ENCODE measurements at regions not wholly inside any gene's neighbourhood (a gene's known extent, or its start where the extent isn't known, plus 50 kb on each side); places are given as distances from the start of the nearest gene placed in this dataset.

DNA sequence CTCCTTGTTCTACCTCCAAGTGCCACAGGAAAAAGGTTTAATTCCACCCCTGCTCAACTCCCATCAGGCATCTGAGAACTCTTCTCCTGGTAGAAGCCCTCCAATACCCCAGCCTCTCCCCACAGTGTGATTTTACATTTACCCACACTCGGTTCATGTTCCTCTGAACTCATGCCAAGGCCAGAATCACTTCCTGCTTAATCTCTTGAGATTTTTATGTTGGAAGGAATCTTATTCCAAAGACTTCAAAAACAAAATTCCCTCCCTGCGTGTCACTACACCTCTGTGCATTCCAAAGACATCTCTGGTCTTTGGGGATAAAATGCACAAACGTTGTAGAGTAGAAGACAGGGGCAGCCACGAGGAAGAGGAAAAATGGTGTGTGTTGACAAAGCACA lies 186.8 kb downstream of the ACTL7B start:
- ATAC-seq (no peak), DNase-seq (no peak)
- intact Hi-C loops (cut with micrococcal nuclease): no loop called here
- no peaks in the 10 kb centered on the region for H3K79me2 ChIP-seq (ENCODE audit: low read length)
- H3K9me3 ChIP-seq (ENCODE audit: low read length): no peaks in the 10 kb centered on the region
- H4K20me1 ChIP-seq (ENCODE audit: low read length): no peaks in the 10 kb centered on the region
- H3K9me2 ChIP-seq (replicated peaks; ENCODE audit: low read length): no peaks in the 10 kb centered on the region
- H3K27me3 ChIP-seq (ENCODE audit: low read length): no peaks in the 10 kb centered on the region
- no peaks in the 10 kb centered on the region for H3K36me3 ChIP-seq (ENCODE audit: low read depth, low read length)
- no peak overlapping the region for H3K4me2 ChIP-seq (ENCODE audit: low read length)
- no TSS peak for BruUV-seq (replicated peaks)
- no peak overlapping the region for H3K27ac ChIP-seq (ENCODE audit: low read length)
- TF ChIP-seq EZH2 (IDR thresholded peaks at IDR 0.05; ENCODE audit: low read length, unreplicated experiment) (no peak), EZH2phosphoT487 (IDR thresholded peaks at IDR 0.05; ENCODE audit: borderline replicate concordance, low read length) (no peak)
- TF ChIP-seq, protein P1, sequence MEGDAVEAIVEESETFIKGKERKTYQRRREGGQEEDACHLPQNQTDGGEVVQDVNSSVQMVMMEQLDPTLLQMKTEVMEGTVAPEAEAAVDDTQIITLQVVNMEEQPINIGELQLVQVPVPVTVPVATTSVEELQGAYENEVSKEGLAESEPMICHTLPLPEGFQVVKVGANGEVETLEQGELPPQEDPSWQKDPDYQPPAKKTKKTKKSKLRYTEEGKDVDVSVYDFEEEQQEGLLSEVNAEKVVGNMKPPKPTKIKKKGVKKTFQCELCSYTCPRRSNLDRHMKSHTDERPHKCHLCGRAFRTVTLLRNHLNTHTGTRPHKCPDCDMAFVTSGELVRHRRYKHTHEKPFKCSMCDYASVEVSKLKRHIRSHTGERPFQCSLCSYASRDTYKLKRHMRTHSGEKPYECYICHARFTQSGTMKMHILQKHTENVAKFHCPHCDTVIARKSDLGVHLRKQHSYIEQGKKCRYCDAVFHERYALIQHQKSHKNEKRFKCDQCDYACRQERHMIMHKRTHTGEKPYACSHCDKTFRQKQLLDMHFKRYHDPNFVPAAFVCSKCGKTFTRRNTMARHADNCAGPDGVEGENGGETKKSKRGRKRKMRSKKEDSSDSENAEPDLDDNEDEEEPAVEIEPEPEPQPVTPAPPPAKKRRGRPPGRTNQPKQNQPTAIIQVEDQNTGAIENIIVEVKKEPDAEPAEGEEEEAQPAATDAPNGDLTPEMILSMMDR (conservative IDR thresholded peaks at IDR 0.05; ENCODE audit: low read depth, low read length): no peak
- no peak overlapping the region for H2AFZ ChIP-seq (ENCODE audit: low read length)
- no peak overlapping the region for H3K4me3 ChIP-seq (ENCODE audit: low read length)
- no peak overlapping the region for H3K9ac ChIP-seq (ENCODE audit: low read length)
- ChIA-PET CTCF (no interaction called here), POLR2A (ENCODE audit: unreplicated experiment) (no interaction called here)
- no peaks in the 10 kb centered on the region for H3F3A ChIP-seq (ENCODE audit: low read length, unreplicated experiment)
- H3K4me1 ChIP-seq (ENCODE audit: insufficient read depth, low read length): peaks cover 20% of the 10 kb centered on the region

DNA sequence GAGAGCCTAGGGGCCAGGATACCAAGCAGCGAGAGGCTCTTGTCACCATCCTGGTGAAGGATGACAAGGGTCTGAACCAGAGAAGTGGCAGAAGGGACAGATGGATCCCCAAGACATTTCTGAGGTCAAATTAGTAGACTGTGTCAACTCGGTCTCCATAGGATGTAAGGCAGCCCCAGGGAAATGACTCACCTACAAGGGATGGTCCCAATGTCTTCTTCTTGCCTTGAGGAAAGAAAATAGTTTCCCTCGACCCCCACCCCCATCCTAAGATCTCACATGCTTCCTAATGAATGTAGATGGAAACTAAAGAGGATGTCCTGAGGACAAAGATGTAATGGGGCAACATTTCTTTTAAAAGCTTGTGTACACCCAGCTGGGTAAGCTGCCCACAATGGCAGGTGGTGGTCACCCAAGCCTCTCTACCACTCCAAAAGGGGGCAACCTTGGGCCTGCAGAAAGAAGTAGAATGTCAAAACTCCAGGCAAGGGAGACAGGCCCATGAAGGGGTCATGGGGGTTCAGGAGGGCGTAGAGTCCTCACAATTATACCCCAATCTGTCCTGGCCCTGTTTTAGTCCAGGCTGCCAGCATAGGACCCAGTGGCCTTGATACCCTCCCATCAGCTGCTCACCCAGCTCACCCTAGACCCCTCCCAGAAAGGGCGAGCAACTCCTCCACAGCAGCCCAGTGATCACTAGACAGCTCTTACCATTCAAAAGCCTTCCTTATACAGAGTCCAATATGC lies 187.4 kb downstream of the ACTL7B start:
- no peaks in the 10 kb centered on the region for H3K9me3 ChIP-seq (ENCODE audit: low read length)
- BruUV-seq (replicated peaks): no TSS peak
- CTCF ChIA-PET: no interaction called here
- H4K20me1 ChIP-seq (ENCODE audit: low read length): no peaks in the 10 kb centered on the region
- no peak overlapping the region for H3K4me3 ChIP-seq (ENCODE audit: low read length)
- H3K9me2 ChIP-seq (replicated peaks; ENCODE audit: low read length): no peaks in the 10 kb centered on the region
- no peak for DNase-seq
- H3K27me3 ChIP-seq (ENCODE audit: low read length): no peaks in the 10 kb centered on the region
- peaks cover 22% of the 10 kb centered on the region for H3K4me1 ChIP-seq (ENCODE audit: insufficient read depth, low read length)
- H3K27ac ChIP-seq (ENCODE audit: low read length): no peak overlapping the region
- no peak for ATAC-seq
- TF ChIP-seq, protein P1 (conservative IDR thresholded peaks at IDR 0.05; ENCODE audit: low read depth, low read length): no peak
- TF ChIP-seq EZH2phosphoT487 (IDR thresholded peaks at IDR 0.05; ENCODE audit: borderline replicate concordance, low read length): no peak
- TF ChIP-seq EZH2 (IDR thresholded peaks at IDR 0.05; ENCODE audit: low read length, unreplicated experiment): no peak
- no peaks in the 10 kb centered on the region for H3K36me3 ChIP-seq (ENCODE audit: low read depth, low read length)
- POLR2A ChIA-PET (ENCODE audit: unreplicated experiment): no interaction called here
- no peaks in the 10 kb centered on the region for H3K79me2 ChIP-seq (ENCODE audit: low read length)
- no peak overlapping the region for H3K9ac ChIP-seq (ENCODE audit: low read length)
- intact Hi-C loops (cut with micrococcal nuclease): no loop called here
- H2AFZ ChIP-seq (ENCODE audit: low read length): no peak overlapping the region
- H3F3A ChIP-seq (ENCODE audit: low read length, unreplicated experiment): no peaks in the 10 kb centered on the region
- H3K4me2 ChIP-seq (ENCODE audit: low read length): no peak overlapping the region

DNA sequence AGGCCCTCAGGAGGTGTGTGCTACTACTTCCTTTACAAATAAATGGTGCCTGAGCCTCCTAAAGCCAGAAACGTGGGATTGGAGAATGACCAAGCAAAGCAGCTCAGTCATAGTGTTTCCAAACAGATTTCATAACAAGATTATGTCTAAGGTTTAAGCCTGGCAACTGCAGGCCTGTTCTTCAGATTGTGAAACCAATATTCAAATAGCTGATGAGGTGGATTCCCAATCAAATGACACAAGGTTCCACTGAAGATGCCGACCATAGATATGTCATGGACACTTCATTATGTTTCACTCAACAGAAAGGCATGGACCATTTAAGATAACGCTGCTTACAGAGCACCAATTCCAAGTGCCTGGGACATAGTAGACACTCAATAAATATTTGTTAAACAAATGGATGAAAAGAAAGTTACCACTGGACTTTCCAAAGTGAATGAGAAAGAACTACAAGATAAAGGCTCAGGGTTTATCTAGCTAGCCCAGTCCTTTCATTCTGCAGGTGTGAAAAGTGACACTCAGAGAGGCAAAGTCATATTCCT lies 189.5 kb downstream of the ACTL7B start:
- no peaks in the 10 kb centered on the region for H3K9me2 ChIP-seq (replicated peaks; ENCODE audit: low read length)
- ChIA-PET POLR2A (ENCODE audit: unreplicated experiment) (no interaction called here), CTCF (no interaction called here)
- no peaks in the 10 kb centered on the region for H3F3A ChIP-seq (ENCODE audit: low read length, unreplicated experiment)
- no TSS peak for BruUV-seq (replicated peaks)
- H3K79me2 ChIP-seq (ENCODE audit: low read length): no peaks in the 10 kb centered on the region
- no peaks in the 10 kb centered on the region for H4K20me1 ChIP-seq (ENCODE audit: low read length)
- H3K4me1 ChIP-seq (ENCODE audit: insufficient read depth, low read length): peaks cover 14% of the 10 kb centered on the region
- intact Hi-C loops (cut with micrococcal nuclease): no loop called here
- no peaks in the 10 kb centered on the region for H3K36me3 ChIP-seq (ENCODE audit: low read depth, low read length)
- no peak for TF ChIP-seq EZH2phosphoT487 (IDR thresholded peaks at IDR 0.05; ENCODE audit: borderline replicate concordance, low read length)
- TF ChIP-seq EZH2 (IDR thresholded peaks at IDR 0.05; ENCODE audit: low read length, unreplicated experiment): no peak
- TF ChIP-seq, protein P1 (conservative IDR thresholded peaks at IDR 0.05; ENCODE audit: low read depth, low read length): no peak
- DNase-seq (no peak), ATAC-seq (no peak)
- H2AFZ ChIP-seq (ENCODE audit: low read length): no peak overlapping the region
- H3K9me3 ChIP-seq (ENCODE audit: low read length): no peaks in the 10 kb centered on the region
- H3K4me3 ChIP-seq (ENCODE audit: low read length): no peak overlapping the region
- H3K27ac ChIP-seq (ENCODE audit: low read length): no peak overlapping the region
- no peak overlapping the region for H3K9ac ChIP-seq (ENCODE audit: low read length)
- H3K4me2 ChIP-seq (ENCODE audit: low read length): no peak overlapping the region
- no peaks in the 10 kb centered on the region for H3K27me3 ChIP-seq (ENCODE audit: low read length)
